Amniotic stem cell (primary cell): ENCODE measurements at regions not wholly inside any gene's neighbourhood (a gene's known extent, or its start where the extent isn't known, plus 50 kb on each side); places are given as distances from the start of the nearest gene placed in this dataset.
"Not testable (repeated sequence)": the region's sequence is repeated elsewhere in the genome, so short reads cannot be mapped to it uniquely, and the experiment has no call there.

Experiments
- DNase-seq: peaks from one replicate; lab custom pipeline; 2025; lab: John Stamatoyannopoulos, UW

- no peak for DNase-seq
Observed at GRCh38 chr10:83516788-83517187, 622.5 kb upstream of the GHITM start.

- no peak for DNase-seq
Observed at GRCh38 chr10:83517456-83517855, 621.9 kb upstream of the GHITM start.

DNA sequence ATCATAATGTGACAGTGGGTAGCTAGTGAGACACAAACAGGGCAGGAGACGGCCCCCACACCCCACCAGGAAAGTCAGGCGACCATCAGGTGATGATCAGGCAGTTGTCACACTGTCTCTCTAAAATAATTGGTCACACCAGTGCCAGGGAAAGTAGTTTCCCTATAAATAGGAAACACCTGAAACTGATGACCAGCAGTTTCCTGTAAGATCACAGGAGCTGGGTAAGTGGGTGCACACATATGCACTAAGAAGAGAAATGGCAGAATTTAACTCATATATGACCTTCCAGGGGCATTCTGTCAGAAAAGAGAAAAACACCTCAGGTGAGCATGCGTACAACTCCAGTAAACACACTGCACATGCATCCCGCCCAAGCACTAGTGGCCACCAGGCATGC is 620.5 kb upstream of the GHITM start:
- DNase-seq: no peak

DNA sequence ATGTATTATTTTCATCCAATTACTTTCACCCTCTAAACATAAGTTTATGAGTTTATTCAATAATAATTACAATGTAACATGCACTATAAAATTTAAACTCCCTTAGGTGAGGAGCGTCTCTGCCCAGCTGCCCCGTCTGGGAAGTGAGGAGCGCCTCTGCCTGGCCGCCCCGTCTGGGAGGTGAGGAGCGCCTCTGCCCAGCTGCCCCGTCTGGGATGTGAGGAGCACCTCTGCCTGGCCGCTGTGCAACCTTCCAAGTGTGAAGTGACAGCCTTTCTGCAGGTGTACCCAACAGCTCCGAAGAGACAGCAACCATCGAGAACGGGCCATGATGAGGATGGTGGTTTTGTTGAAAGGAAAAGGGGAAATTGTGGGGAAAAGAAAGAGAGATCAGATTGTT is 618.9 kb upstream of the GHITM start:
- not testable (repeated sequence) for DNase-seq

DNA sequence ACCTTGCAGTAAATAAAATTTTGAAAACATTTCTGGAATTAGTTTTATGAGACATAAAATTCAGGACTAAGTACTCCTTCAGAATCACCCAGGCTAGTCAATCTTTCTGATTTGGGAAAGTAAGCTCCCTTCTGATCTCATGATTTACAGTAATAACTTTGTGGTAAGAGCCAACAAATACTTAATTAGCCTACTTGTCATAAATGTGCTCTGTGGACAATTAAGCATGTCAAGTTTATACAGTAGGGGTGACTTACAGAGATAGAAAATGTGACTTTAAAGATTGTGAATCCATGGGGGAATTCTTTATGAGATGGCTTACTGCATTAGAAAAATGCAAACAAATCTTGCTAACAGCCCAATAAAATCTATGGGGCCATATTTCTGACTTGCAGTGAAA is 616.9 kb upstream of the GHITM start:
- no peak for DNase-seq

- DNase-seq: peak; percentile 46
Observed at GRCh38 chr10:83522881-83523386, 616.4 kb upstream of the GHITM start.

DNA sequence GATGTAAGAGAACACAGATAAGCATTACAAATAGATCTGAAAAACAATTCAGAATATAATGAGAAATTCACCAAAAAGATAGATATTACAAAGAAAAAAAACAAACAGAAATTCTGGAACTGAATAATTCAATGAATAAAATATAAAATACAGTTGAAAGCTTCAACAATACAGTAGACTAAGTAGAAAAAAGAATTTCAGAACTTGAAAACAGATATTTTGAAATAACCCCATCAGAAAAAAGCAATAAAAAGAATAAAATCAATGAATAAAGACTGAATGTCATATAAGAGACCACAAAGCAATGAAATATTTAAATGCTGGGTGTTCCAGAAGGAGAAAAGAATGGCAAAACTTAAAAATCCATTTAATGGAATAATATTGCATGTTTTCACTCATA is 611.4 kb upstream of the GHITM start:
- no peak for DNase-seq

DNA sequence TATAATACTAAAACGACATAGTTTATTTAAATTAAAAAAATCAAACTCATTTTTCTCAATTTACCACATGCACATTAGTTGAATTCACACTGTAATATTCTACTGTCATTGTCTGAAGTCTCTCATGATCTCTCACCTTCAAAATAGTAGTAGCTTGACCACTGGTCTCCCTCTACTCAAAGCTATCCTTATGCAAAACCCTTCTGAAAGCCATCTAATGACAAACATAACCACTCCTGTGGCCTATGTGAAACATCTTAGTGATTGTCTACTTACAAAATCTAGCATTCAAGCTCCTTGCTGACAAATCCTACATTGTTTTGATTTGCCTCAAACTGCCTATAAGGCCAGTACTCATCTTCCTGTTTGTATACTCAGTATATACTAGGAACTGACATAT is 606.0 kb upstream of the GHITM start:
- DNase-seq: no peak

DNA sequence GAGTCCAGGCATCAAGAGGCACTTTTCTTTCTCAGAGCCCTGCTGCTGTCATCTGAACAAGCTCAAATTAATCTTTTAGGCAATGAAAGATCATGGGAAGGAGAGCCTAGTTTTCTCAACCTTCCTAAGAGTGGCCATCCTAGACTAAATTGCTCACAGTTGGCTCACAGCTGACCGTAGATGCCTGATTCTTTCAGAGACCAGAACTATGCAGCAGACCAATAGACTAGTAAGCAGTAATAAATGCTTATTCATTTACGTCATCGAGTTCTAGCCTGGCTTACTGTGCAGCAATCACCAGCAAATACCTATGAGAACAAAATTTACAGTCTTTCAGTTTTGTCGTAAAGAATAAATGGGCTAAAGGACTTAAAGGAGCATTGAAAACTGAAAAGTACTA is 602.9 kb upstream of the GHITM start:
- DNase-seq: no peak

- no peak for DNase-seq
Observed at GRCh38 chr10:83538047-83538446, 601.3 kb upstream of the GHITM start.

DNA sequence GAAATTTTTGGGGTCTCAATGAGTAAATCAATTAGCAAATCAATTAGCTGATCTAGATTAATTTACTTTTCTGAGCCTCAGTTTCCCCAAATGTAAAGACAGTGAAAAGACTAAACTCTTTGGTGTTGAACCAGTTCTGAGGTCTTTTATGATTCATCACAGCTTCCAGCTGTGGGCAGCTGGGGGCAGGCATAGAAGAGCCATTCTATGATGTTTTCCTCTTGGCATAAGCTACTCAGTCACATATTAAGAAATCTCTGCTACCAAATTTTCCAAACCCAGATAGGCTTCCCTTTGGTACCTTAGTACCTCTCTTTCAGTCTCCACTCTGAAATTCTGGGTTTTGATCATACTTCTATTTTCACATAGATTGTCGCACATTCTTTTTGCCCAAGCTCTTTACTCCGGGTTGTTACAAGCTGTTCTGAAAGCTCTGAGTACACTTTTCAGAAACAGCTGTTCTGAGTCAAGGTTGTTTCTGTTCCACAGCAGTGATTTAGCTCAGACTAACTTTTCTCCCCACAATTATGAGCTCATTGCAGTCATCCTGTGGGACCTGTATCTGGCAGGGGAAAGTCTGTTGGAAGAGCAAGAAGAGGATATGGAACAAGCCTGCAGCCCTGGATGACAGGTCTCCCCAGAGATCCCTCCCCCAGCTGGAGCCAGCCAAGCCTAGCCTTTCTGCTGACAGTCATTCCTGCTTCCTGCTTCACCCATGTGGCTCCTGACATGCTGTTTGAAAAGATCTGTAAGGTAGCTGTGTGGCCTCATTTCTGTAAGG is 599.6 kb upstream of the GHITM start:
- DNase-seq: peak; percentile 26

DNA sequence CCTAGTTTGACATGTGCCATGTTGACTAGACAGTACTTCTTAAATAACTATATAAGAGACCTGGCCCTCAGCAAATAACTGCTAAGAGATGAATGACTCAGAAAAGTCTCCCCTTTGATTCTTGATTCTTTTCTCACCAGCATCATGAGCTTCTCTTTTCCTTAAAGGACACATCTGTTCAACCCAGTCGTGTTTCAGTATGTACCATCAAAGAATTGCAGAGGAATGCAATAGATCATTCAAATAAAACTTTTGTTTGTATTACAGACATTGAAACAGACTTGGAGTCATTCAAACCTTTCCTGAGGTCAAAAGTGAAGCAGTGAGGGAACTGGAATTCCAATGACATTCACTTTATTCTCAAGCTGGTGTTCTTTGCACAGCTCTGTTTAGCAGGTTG is 598.3 kb upstream of the GHITM start:
- DNase-seq: no peak

DNA sequence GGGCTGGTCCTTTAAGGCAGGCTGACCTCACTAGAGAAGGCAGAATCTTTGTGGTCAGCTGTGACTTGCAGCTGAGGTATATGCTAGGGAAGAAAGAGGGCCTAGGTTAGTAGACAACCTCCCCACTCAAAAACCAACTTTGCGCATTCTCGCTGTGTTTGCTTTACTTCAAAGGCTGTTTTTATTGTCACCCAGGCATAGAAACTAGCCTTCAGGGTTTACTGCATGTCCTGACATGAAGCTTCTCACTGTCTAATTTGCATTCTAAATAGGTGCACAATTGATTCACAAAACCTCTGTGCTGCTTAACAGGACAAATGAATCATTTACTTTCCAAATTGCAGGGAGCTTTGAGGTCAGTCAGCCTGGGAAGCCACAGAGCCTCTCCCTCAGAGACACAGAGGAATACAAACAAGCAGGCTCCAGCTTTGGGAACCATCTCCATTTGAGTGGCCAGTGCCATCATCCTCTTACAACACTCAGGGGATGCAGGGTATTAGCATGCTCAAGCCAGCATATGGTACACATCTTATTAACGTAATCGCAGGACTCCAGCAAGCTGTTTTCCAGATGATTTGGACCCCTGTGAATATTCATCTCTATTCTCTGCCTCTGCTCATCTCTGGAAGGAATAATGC is 596.4 kb upstream of the GHITM start:
- no peak for DNase-seq

GRCh38 chr10:83543691-83544462 is 595.4 kb upstream of the GHITM start:
- no peak for DNase-seq

GRCh38 chr10:83545901-83546391 is 593.4 kb upstream of the GHITM start:
- DNase-seq: no peak

GRCh38 chr10:83551190-83551589 is 588.1 kb upstream of the GHITM start:
- DNase-seq: not testable (repeated sequence)

GRCh38 chr10:83553366-83553765 is 585.9 kb upstream of the GHITM start:
- no peak for DNase-seq

- no peak for DNase-seq
Observed at GRCh38 chr10:83555264-83555663, 584.0 kb upstream of the GHITM start.

DNA sequence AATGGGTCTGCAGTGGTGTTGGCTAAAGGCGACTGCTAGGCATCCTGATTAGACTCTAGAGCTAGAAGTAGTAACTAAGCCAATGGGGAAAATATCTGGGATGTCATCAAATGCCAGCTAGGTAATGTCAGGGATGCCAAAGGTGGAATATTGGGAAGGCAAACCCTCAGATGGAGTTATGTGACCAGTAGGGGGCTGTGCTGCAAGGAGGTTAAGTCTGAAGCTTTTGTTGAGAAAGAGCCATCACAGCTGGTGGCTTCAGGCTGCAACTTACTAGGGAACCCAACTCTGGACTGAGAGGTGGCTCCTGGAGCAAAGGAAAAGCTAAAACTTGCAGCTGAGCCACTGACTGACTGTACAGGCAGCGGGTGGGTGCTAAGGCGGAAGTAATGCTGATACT is 576.9 kb upstream of the GHITM start:
- DNase-seq: no peak

DNA sequence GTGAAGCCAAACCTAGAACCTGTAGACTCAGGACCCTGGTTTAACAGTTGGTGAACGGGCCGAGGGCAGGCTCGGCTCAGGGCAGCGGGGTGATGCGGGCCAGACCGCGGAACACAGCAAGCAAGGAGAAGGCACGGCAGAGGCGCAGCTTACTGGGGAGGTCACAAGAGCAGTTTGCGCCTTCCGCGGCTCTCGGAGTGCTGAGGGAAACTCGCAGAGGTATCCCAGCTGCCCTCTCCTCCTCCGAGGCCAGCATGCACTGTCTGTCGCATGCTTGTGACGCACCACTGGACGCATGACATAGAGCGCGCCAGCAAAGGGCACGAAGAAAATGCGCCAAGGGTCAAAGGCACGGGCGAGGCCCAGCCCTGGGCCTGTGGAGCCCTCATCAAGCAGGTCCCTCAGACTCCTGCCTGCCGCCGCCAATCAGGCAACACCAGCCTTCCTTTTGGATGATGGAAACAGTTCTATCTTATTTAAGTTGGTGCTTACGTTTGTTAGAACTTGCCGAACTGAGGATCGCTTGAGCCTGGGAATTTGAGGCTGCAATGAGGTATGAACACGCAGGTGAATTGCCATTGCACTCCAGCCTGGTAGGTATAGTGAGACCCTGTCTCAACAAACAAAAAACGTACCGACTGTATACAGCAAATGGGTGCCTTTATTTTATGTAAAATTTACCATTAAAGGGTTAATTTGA is 574.3 kb upstream of the GHITM start:
- DNase-seq: no peak

DNA sequence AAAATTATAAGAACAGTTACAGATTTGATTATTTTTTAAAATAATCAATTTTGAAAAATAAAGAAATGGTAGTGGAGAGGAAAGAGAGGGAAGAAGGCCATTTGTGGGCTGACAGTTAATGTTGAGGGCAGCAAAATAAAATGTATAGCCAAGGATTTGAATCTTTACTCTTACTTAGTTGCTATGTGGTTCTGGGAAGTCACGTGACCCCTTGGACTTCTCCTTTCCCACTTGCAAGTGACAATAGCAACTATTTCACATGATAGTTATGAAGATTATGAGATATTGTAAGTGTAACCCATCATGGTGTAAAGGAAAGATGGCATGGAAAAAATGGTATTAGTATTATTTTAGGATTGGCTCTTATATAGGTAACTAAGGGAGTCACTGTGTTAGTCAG is 567.3 kb upstream of the GHITM start:
- no peak for DNase-seq

GRCh38 chr10:83574770-83575169 is 564.5 kb upstream of the GHITM start:
- no peak for DNase-seq
